ENCODE measurements at regions not wholly inside any gene's neighbourhood (a gene's known extent, or its start where the extent isn't known, plus 50 kb on each side); places are given as distances from the start of the nearest gene placed in this dataset.
"Not testable (repeated sequence)": the region's sequence is repeated elsewhere in the genome, so short reads cannot be mapped to it uniquely, and the experiment has no call there.

DNA sequence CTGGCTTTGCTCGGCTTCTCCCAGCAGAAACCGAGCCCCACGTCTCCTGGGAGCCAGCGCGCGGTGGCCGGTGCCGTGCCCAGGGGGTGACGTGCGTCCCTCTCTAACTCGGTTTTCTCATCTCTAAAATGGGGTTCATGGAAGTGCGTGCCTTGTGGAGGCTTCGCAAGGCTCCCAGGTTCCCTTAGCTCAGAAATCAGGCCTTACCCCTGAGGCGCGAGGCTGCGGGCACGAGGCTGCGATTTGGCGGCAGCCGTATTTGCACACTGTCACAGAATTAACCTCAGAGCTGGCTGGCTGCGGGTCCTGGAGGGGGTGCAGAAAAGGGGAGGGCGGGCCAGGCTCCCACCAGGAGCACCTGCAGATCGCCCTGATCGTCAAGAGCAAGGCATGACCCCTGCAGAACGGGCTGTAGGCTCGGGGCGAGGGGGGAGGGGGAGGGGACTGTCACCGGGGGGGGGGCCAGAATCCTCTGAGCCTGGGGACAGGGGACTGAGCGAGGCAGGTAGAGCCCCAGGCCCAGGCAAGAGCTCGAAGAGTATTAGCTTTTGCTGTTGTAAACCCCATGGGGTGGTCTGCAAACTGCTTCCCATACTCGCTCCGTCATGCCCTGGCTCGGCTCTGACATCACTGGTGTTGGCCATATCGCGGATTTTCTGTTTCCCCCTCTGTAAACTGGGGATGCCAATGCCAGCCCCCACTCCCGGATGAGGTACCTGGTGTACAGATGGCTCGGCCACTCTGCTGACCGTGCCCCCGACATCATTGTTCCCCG is 62.2 kb downstream of the CCNE1 start:
- no peak for DNase-seq (ENCODE audit: low read depth, low spot score)
- Histone ChIP-seq H3K36me3 (ENCODE audit: control insufficient read depth, insufficient read depth, low read length) (no peaks in the 10 kb centered on the region), H3K9me3 (ENCODE audit: control insufficient read depth, insufficient read depth, low read length) (no peaks in the 10 kb centered on the region), H3K4me1 (ENCODE audit: control insufficient read depth, insufficient read depth, low read length) (no peaks in the 10 kb centered on the region), H3K4me3 (ENCODE audit: low read length) (peak overlapping the region; percentile 19; the same call in 1 of the 2 replicates), H3K27me3 (ENCODE audit: control insufficient read depth, insufficient read depth, low read length) (peaks cover 3% of the 10 kb centered on the region; the same call in 1 of the 2 replicates), H3K27ac (ENCODE audit: low read length) (no peak overlapping the region)
- no CpG with 5 or more reads among the region's 40 CpGs for WGBS (ENCODE audit: insufficient coverage, insufficient read length)

DNA sequence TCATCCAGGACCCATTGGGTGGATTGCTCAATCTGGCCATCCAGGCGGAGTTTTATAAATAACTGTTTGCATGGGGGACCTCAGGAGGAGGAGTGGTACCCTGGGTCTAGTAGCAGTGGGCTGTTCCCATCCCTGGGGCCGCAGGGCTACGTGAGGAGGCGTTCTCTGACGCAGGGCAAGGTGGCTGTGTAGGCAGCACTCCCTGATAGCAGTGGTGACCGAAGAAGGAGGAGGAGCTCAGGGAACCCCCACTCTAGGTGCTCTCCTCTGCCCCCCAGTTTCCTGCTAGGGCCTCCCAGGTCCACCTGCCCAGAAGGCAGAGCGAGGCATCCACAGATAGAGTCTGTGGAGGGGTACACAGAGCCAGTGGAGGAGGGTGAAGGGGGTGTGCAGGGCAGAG is 64.1 kb downstream of the CCNE1 start:
- Histone ChIP-seq H3K27ac (ENCODE audit: low read length) (no peak overlapping the region), H3K27me3 (ENCODE audit: control insufficient read depth, insufficient read depth, low read length) (peaks cover 3% of the 10 kb centered on the region; the same call in 1 of the 2 replicates), H3K36me3 (ENCODE audit: control insufficient read depth, insufficient read depth, low read length) (no peaks in the 10 kb centered on the region), H3K4me3 (ENCODE audit: low read length) (no peak overlapping the region), H3K4me1 (ENCODE audit: control insufficient read depth, insufficient read depth, low read length) (no peaks in the 10 kb centered on the region), H3K9me3 (ENCODE audit: control insufficient read depth, insufficient read depth, low read length) (no peaks in the 10 kb centered on the region)
- no CpG with 5 or more reads among the region's 7 CpGs for WGBS (ENCODE audit: insufficient coverage, insufficient read length)
- DNase-seq (ENCODE audit: low read depth, low spot score), result no peak

DNA sequence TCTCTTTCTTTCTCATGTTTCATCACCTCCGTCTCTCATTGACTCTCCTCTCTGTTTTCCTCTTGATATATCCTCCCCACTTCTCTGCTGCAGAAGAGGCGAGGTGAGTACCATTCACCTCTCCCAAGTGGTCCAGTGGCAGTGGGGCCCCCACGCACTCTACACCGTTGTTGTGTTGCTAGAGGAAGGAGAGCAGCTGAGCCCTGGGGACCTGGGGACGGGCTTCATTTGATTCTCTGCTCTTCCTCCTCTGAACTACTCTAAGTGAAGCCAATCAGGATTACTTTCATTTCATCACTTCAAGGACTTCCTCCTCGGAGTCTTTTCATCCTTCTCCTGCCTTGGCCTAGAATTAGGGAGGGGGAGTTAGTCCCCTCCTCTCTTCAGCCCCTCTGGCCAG is 64.6 kb downstream of the CCNE1 start:
- Histone ChIP-seq H3K36me3 (ENCODE audit: control insufficient read depth, insufficient read depth, low read length) (no peaks in the 10 kb centered on the region), H3K4me3 (ENCODE audit: low read length) (no peak overlapping the region), H3K27me3 (ENCODE audit: control insufficient read depth, insufficient read depth, low read length) (peaks cover 3% of the 10 kb centered on the region; the same call in 1 of the 2 replicates), H3K4me1 (ENCODE audit: control insufficient read depth, insufficient read depth, low read length) (no peaks in the 10 kb centered on the region), H3K9me3 (ENCODE audit: control insufficient read depth, insufficient read depth, low read length) (no peaks in the 10 kb centered on the region), H3K27ac (ENCODE audit: low read length) (no peak overlapping the region)
- WGBS (ENCODE audit: insufficient coverage, insufficient read length), result no CpG with 5 or more reads among the region's 6 CpGs
- DNase-seq (ENCODE audit: low read depth, low spot score), result no peak

DNA sequence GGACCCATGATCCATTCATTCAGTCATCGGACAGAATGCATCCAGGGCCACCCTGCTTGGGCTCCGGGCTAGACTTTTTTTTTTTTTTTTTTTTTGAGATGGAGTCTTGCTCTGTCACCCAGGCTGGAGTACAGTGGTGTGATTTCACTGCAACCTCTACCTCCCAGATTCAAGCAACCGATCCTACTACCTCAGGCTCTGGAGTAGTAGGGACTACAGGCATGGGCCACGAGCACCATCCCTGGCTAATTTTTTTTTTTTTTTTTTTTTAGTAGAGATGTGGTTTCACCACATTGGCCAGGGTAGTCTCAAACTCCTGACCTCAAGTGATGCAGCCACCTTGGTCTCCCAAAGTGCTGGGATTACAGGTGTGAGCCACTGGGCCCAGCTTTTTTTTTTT is 65.1 kb downstream of the CCNE1 start:
- not testable (repeated sequence) for H3K4me1 ChIP-seq (ENCODE audit: control insufficient read depth, insufficient read depth, low read length); H3K27me3 ChIP-seq (ENCODE audit: control insufficient read depth, insufficient read depth, low read length); H3K36me3 ChIP-seq (ENCODE audit: control insufficient read depth, insufficient read depth, low read length); H3K4me3 ChIP-seq (ENCODE audit: low read length); H3K9me3 ChIP-seq (ENCODE audit: control insufficient read depth, insufficient read depth, low read length); DNase-seq (ENCODE audit: low read depth, low spot score); H3K27ac ChIP-seq (ENCODE audit: low read length)
- no CpG with 5 or more reads among the region's 4 CpGs for WGBS (ENCODE audit: insufficient coverage, insufficient read length)

DNA sequence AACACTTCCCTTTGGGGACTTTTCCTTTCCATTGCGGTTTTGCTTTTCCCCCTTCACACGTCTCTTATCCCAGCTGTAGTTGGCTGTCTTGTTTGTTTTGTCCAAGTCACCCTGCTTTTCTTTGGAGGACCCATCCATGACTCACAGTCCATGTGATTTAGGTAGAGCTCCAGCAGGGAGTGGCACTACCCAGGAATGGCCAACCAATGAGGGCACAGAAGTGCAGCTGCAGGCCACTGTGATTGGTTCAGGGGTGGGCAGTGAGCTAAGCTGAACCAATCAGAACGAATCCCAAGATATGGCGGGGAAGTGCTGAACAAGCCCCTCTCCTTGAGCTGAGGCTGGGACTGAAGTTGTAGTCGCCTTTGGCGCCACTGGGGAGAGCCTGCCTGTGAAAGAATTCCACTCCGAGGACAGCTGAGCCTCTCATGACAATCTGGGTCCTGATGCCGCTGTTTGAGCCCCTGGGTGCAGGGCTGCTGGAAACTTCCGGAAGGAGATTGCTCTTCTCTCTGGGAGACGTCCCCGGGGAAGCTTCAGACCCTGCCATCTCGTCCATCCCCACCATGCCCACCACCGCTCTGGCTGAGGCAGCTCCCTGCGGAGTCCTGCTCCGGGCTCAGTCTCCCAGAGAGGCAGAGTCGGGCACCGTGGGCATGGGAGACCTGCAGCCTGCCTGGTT is 62.9 kb upstream of the URI1 start:
- Histone ChIP-seq H3K4me3 (ENCODE audit: low read length) (no peak overlapping the region), H3K9me3 (ENCODE audit: control insufficient read depth, insufficient read depth, low read length) (no peaks in the 10 kb centered on the region), H3K36me3 (ENCODE audit: control insufficient read depth, insufficient read depth, low read length) (no peaks in the 10 kb centered on the region), H3K27me3 (ENCODE audit: control insufficient read depth, insufficient read depth, low read length) (no peaks in the 10 kb centered on the region), H3K27ac (ENCODE audit: low read length) (no peak overlapping the region), H3K4me1 (ENCODE audit: control insufficient read depth, insufficient read depth, low read length) (no peaks in the 10 kb centered on the region)
- WGBS (ENCODE audit: insufficient coverage, insufficient read length), result no CpG with 5 or more reads among the region's 17 CpGs
- no peak for DNase-seq (ENCODE audit: low read depth, low spot score)

DNA sequence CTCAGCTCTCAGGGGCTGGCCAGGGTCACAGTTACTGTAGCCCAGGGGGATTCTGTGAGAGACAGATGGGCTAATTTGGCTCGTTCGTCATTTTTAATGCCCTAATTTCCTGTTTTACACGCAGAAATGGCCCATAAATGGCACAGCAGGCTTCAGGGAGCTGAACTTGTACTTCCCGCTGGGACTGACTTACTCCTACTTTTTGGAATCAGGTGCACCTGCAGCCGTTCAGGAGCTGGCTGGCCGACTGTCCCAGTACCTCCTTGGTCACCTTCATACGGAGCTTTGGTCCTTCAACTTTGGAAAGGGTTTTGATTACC is 62.4 kb upstream of the URI1 start:
- no peaks in the 10 kb centered on the region for H3K9me3 ChIP-seq (ENCODE audit: control insufficient read depth, insufficient read depth, low read length)
- H3K27me3 ChIP-seq (ENCODE audit: control insufficient read depth, insufficient read depth, low read length), result no peaks in the 10 kb centered on the region
- no peaks in the 10 kb centered on the region for H3K36me3 ChIP-seq (ENCODE audit: control insufficient read depth, insufficient read depth, low read length)
- H3K4me1 ChIP-seq (ENCODE audit: control insufficient read depth, insufficient read depth, low read length), result no peaks in the 10 kb centered on the region
- no peak overlapping the region for H3K4me3 ChIP-seq (ENCODE audit: low read length)
- no peak overlapping the region for H3K27ac ChIP-seq (ENCODE audit: low read length)
- WGBS (ENCODE audit: insufficient coverage, insufficient read length), result no CpG with 5 or more reads among the region's 7 CpGs
- DNase-seq (ENCODE audit: low read depth, low spot score), result no peak

DNA sequence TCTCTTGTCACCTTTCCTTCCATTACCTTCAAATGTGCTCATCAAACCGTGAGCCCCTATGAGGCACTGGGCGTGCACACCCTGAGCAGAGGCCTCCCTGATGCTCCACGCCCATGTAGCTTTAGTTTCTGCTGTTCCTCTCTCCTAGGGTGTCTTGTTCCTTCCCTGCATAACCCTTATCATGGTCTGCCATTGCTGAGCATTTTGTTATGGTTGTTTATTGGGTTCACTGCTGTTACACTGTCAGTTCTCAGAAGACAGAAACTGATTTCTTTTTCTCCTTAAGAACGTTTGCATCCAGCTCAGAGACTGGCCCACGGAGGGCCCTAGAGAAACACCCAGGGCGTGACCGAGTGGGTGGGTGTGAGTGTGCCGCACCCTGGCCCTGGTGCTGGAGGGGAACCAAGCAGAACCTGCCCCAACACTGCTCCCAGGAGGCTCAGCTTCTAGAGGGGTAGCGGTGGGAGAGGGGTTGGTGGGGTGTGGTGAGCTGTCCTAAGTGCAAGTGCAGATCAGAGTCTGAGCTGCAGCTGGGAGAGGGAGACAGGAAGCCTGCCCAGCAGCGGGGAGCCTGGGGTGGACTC is 61.4 kb upstream of the URI1 start:
- WGBS (ENCODE audit: insufficient coverage, insufficient read length), result no CpG with 5 or more reads among the region's 10 CpGs
- Histone ChIP-seq H3K4me1 (ENCODE audit: control insufficient read depth, insufficient read depth, low read length) (no peaks in the 10 kb centered on the region), H3K4me3 (ENCODE audit: low read length) (no peak overlapping the region), H3K27ac (ENCODE audit: low read length) (no peak overlapping the region), H3K36me3 (ENCODE audit: control insufficient read depth, insufficient read depth, low read length) (no peaks in the 10 kb centered on the region), H3K27me3 (ENCODE audit: control insufficient read depth, insufficient read depth, low read length) (no peaks in the 10 kb centered on the region), H3K9me3 (ENCODE audit: control insufficient read depth, insufficient read depth, low read length) (no peaks in the 10 kb centered on the region)
- no peak for DNase-seq (ENCODE audit: low read depth, low spot score)

DNA sequence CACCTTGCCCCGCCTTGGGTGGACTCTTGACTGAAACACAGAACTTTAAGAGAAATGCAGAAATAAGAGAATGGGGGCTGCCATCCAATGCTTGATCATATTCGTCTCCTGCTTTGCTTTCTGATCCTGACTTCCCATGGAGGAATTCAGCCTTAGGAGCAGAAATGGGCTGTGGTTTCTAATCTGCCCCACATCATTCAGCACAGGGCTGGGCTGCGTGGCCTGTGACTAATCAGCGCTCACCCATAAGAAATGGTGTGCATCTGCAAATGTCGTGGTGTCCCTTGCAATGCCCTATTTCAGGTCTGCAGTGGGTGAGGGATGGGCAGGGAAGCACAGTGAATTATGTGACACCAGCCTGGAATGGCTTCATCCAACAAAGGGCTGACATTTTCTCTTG is 60.7 kb upstream of the URI1 start:
- DNase-seq (ENCODE audit: low read depth, low spot score), result no peak
- Histone ChIP-seq H3K4me1 (ENCODE audit: control insufficient read depth, insufficient read depth, low read length) (no peaks in the 10 kb centered on the region), H3K9me3 (ENCODE audit: control insufficient read depth, insufficient read depth, low read length) (no peaks in the 10 kb centered on the region), H3K27me3 (ENCODE audit: control insufficient read depth, insufficient read depth, low read length) (no peaks in the 10 kb centered on the region), H3K36me3 (ENCODE audit: control insufficient read depth, insufficient read depth, low read length) (no peaks in the 10 kb centered on the region), H3K4me3 (ENCODE audit: low read length) (no peak overlapping the region), H3K27ac (ENCODE audit: low read length) (no peak overlapping the region)
- WGBS (ENCODE audit: insufficient coverage, insufficient read length), result no CpG with 5 or more reads among the region's 5 CpGs

DNA sequence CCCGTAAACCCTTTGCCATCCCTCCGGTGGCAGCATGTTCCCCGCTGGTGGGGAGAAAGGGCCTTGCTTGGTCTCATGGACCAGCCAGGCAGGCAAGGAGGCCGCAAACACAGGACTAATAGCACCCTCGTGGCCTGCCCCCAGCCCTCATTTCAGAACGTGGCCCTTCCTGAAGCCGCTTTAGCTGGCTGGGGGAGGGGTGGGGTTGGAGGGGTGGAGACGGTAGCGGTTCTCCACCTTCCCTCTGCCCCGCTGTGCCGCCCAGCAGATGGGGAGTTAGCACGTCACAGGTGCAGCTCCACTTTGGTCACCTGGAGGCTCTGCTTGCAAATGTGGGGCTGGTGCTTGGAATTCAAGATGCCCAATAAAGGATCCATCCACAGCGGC is 59.3 kb upstream of the URI1 start:
- Histone ChIP-seq H3K27me3 (ENCODE audit: control insufficient read depth, insufficient read depth, low read length) (no peaks in the 10 kb centered on the region), H3K27ac (ENCODE audit: low read length) (no peak overlapping the region), H3K4me3 (ENCODE audit: low read length) (no peak overlapping the region), H3K4me1 (ENCODE audit: control insufficient read depth, insufficient read depth, low read length) (no peaks in the 10 kb centered on the region), H3K36me3 (ENCODE audit: control insufficient read depth, insufficient read depth, low read length) (no peaks in the 10 kb centered on the region), H3K9me3 (ENCODE audit: control insufficient read depth, insufficient read depth, low read length) (no peaks in the 10 kb centered on the region)
- no CpG with 5 or more reads among the region's 13 CpGs for WGBS (ENCODE audit: insufficient coverage, insufficient read length)
- DNase-seq (ENCODE audit: low read depth, low spot score), result no peak

DNA sequence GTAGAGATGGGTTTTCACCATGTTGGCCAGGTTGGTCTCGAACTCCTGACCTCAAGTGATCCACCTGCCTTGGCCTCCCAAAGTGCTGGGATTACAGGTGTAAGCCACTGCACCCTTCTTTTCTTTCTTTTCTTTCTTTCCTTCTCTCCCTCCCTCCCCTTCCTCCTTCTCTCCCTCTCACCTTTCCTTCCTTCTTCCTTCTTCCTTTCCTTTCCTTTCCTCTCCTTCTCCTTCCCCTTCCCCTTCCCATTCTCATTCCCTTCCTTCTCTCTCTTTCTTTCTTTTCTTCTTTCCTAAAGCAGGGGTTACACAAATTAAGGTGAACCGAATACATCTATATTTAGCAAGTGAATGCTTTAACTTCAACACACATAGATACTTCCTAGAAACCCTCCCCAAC is 58.0 kb upstream of the URI1 start:
- DNase-seq (ENCODE audit: low read depth, low spot score), result no peak
- Histone ChIP-seq H3K27ac (ENCODE audit: low read length) (no peak overlapping the region), H3K4me3 (ENCODE audit: low read length) (no peak overlapping the region), H3K4me1 (ENCODE audit: control insufficient read depth, insufficient read depth, low read length) (no peaks in the 10 kb centered on the region), H3K36me3 (ENCODE audit: control insufficient read depth, insufficient read depth, low read length) (no peaks in the 10 kb centered on the region), H3K9me3 (ENCODE audit: control insufficient read depth, insufficient read depth, low read length) (no peaks in the 10 kb centered on the region), H3K27me3 (ENCODE audit: control insufficient read depth, insufficient read depth, low read length) (no peaks in the 10 kb centered on the region)
- WGBS (ENCODE audit: insufficient coverage, insufficient read length), result no CpG with 5 or more reads among the region's 2 CpGs

Data from iPS DF 6.9 (cell line).